ENCODE measurements at regions not wholly inside any gene's neighbourhood (a gene's known extent, or its start where the extent isn't known, plus 50 kb on each side); places are given as distances from the start of the nearest gene placed in this dataset.

DNA sequence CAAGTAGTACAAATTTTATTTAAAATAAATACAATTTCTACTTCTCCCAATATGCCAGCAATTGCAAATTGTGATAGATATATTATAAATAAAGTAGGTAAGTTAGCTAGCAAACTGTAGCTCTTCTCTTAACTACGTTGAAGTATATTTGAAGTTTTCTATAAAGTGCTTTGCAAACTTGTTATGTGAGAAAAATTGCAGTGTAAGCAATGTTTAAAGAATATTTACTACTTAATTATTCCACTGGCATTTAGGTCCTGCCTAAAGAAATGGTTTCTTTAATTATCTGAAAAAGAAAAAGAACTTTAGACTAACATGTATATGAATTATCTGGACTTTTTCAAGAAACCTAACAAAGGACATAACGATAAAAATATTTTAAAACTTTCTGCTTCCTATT is 1350.0 kb upstream of the CDH9 start:
- ATAC-seq (ENCODE audit: insufficient number of reproducible peaks, low FRiP score, low read depth) (no peak), DNase-seq (ENCODE audit: low spot score) (no peak)
- Histone ChIP-seq H3K4me3 (no peak overlapping the region), H3K4me1 (ENCODE audit: control insufficient read depth in 1 of 2, low read depth in 2 of 2) (no peaks in the 10 kb centered on the region), H3K27ac (no peak overlapping the region), H3K9me3 (no peaks in the 10 kb centered on the region), H3K36me3 (no peaks in the 10 kb centered on the region), H3K27me3 (replicated peaks; ENCODE audit: insufficient read depth) (no peaks in the 10 kb centered on the region)
- TF ChIP-seq, protein P1, sequence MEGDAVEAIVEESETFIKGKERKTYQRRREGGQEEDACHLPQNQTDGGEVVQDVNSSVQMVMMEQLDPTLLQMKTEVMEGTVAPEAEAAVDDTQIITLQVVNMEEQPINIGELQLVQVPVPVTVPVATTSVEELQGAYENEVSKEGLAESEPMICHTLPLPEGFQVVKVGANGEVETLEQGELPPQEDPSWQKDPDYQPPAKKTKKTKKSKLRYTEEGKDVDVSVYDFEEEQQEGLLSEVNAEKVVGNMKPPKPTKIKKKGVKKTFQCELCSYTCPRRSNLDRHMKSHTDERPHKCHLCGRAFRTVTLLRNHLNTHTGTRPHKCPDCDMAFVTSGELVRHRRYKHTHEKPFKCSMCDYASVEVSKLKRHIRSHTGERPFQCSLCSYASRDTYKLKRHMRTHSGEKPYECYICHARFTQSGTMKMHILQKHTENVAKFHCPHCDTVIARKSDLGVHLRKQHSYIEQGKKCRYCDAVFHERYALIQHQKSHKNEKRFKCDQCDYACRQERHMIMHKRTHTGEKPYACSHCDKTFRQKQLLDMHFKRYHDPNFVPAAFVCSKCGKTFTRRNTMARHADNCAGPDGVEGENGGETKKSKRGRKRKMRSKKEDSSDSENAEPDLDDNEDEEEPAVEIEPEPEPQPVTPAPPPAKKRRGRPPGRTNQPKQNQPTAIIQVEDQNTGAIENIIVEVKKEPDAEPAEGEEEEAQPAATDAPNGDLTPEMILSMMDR (IDR thresholded peaks at IDR 0.05), result no peak

DNA sequence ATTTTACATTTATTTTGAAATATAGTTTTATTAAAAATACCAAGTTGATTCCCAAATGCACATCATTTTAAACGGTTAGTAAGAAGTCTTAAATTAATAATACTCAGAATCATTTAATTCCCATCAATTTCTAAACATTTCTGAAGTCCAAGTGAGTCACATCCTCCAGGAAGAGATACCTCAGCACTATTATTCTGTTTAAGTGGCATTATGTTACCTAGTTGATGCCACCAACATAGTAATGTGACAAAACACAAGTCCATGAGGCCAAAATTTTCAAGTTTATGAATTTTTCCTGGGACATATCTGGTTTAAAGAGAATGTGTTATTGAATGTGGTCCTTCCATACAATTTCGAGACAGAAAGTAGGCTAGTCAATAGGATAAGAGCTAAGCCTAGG is 1348.3 kb upstream of the CDH9 start:
- TF ChIP-seq, protein P1 (IDR thresholded peaks at IDR 0.05), result no peak
- no peaks in the 10 kb centered on the region for H3K27me3 ChIP-seq (replicated peaks; ENCODE audit: insufficient read depth)
- no peaks in the 10 kb centered on the region for H3K9me3 ChIP-seq
- H3K4me1 ChIP-seq (ENCODE audit: control insufficient read depth in 1 of 2, low read depth in 2 of 2), result no peaks in the 10 kb centered on the region
- no peak for DNase-seq (ENCODE audit: low spot score)
- no peak overlapping the region for H3K27ac ChIP-seq
- no peak overlapping the region for H3K4me3 ChIP-seq
- H3K36me3 ChIP-seq, result no peaks in the 10 kb centered on the region
- no peak for ATAC-seq (ENCODE audit: insufficient number of reproducible peaks, low FRiP score, low read depth)

DNA sequence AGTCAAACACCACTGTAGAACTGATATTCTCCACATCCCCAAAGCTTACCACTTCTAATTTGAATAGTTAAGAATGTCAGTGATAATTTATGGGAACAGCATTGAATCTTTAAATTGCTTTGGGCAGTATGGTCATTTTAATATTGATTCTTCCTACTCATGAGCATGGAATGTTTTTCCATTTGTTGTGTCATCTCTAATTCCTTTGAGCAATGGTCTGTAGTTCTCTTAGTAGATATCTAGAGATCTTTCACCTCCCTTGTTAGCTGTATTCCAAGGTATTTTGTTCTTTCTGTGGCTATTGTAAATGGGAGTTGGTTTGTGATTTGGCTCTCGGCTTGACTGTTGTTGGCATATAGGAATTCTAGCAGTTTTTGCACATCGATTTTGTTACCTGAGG is 1341.8 kb upstream of the CDH9 start:
- DNase-seq (ENCODE audit: low spot score) (no peak), ATAC-seq (ENCODE audit: insufficient number of reproducible peaks, low FRiP score, low read depth) (no peak)
- H3K9me3 ChIP-seq, result peaks cover 6% of the 10 kb centered on the region
- no peaks in the 10 kb centered on the region for H3K4me1 ChIP-seq (ENCODE audit: control insufficient read depth in 1 of 2, low read depth in 2 of 2)
- TF ChIP-seq, protein P1 (IDR thresholded peaks at IDR 0.05), result no peak
- H3K27me3 ChIP-seq (replicated peaks; ENCODE audit: insufficient read depth), result no peaks in the 10 kb centered on the region
- H3K27ac ChIP-seq, result no peak overlapping the region
- no peaks in the 10 kb centered on the region for H3K36me3 ChIP-seq
- no peak overlapping the region for H3K4me3 ChIP-seq

DNA sequence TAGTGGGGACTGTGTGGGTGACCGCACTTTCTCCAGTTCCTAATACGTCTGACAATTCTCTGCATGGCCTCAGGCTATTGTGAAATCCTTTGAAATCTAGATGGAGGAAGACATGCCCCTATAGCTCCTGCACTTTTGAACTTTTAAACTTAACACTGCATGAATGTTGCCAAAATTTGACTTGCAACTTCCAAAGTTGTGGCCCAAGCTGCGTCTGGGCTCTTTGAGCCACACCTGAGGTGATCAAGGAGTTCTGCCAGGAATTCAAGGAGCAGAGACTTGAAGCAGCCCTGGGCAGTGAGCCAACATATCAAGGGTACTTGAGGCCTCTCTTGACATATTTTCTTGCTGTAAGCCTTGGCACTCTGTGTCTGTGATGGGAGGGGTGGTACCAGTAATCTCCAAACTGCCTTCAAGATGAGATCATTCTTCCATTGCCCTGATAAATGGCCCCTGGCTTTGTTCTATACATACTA is 1336.1 kb upstream of the CDH9 start:
- H3K27ac ChIP-seq, result no peak overlapping the region
- TF ChIP-seq, protein P1 (IDR thresholded peaks at IDR 0.05), result no peak
- H3K4me1 ChIP-seq (ENCODE audit: control insufficient read depth in 1 of 2, low read depth in 2 of 2), result no peaks in the 10 kb centered on the region
- DNase-seq (ENCODE audit: low spot score) (no peak), ATAC-seq (ENCODE audit: insufficient number of reproducible peaks, low FRiP score, low read depth) (no peak)
- H3K36me3 ChIP-seq, result no peaks in the 10 kb centered on the region
- peaks cover 6% of the 10 kb centered on the region for H3K9me3 ChIP-seq
- no peak overlapping the region for H3K4me3 ChIP-seq
- H3K27me3 ChIP-seq (replicated peaks; ENCODE audit: insufficient read depth), result no peaks in the 10 kb centered on the region

DNA sequence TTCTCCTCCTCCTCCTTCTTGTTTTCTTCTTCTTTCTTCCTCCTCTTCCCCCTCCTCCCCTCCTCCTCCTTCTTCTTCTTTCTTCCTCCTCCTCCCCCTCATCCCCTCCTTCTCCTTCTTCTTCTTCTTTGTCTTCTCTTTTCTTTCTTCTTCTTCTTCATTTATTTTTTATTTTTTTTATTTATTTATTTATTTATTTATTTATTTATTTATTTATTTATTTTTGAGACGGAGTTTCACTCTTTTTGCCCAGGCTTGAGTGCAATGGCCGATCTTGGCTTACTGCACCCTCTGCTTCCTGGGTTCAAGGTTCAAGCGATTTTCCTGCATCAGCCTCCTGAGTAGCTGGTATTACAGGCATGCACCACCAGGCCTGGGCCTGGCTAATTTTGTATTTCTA is 1332.5 kb upstream of the CDH9 start:
- H3K4me1 ChIP-seq (ENCODE audit: control insufficient read depth in 1 of 2, low read depth in 2 of 2), result no peaks in the 10 kb centered on the region
- no peaks in the 10 kb centered on the region for H3K9me3 ChIP-seq
- no peaks in the 10 kb centered on the region for H3K36me3 ChIP-seq
- H3K4me3 ChIP-seq, result no peak overlapping the region
- no peak for ATAC-seq (ENCODE audit: insufficient number of reproducible peaks, low FRiP score, low read depth)
- H3K27me3 ChIP-seq (replicated peaks; ENCODE audit: insufficient read depth), result no peaks in the 10 kb centered on the region
- no peak for DNase-seq (ENCODE audit: low spot score)
- H3K27ac ChIP-seq, result no peak overlapping the region
- TF ChIP-seq, protein P1 (IDR thresholded peaks at IDR 0.05), result no peak
